Cerebellar cortex (tissue), 1 donor: ENCODE measurements at regions not wholly inside any gene's neighbourhood (a gene's known extent, or its start where the extent isn't known, plus 50 kb on each side); places are given as distances from the start of the nearest gene placed in this dataset.

Experiments used
- DNase-seq: peaks from one replicate; pipeline ENCODE4 v3.0.0-alpha.2; 2015; ENCODE audit warnings: low spot score

GRCh38 chrX:147699061-147699460 lies 212.7 kb upstream of the FMR1 start:
- no peak for DNase-seq

- no peak for DNase-seq
Measured at GRCh38 chrX:147710301-147710700, 201.4 kb upstream of the FMR1 start.

- DNase-seq, result no peak
Measured at GRCh38 chrX:147733369-147733768, 178.3 kb upstream of the FMR1 start.

GRCh38 chrX:147735364-147735763 lies 176.4 kb upstream of the FMR1 start:
- DNase-seq, result no peak

- no peak for DNase-seq
Measured at GRCh38 chrX:147736045-147736444, 175.7 kb upstream of the FMR1 start.

- no peak for DNase-seq
Measured at GRCh38 chrX:147737690-147738089, 174.0 kb upstream of the FMR1 start.

GRCh38 chrX:147738265-147738664 lies 173.5 kb upstream of the FMR1 start:
- no peak for DNase-seq

- no peak for DNase-seq
Measured at GRCh38 chrX:147739196-147739595, 172.5 kb upstream of the FMR1 start.

- DNase-seq, result peak; percentile 81
Measured at GRCh38 chrX:147741776-147742175, 169.9 kb upstream of the FMR1 start.

GRCh38 chrX:147749308-147749707 lies 162.4 kb upstream of the FMR1 start:
- no peak for DNase-seq

- DNase-seq, result no peak
Measured at GRCh38 chrX:147757750-147758149, 154.0 kb upstream of the FMR1 start.

GRCh38 chrX:147763131-147763530 lies 148.6 kb upstream of the FMR1 start:
- DNase-seq, result no peak

GRCh38 chrX:147764868-147765267 lies 146.9 kb upstream of the FMR1 start:
- no peak for DNase-seq

- no peak for DNase-seq
Measured at GRCh38 chrX:147770858-147771257, 140.9 kb upstream of the FMR1 start.

- DNase-seq, result no peak
Measured at GRCh38 chrX:147776988-147777387, 134.7 kb upstream of the FMR1 start.

- no peak for DNase-seq
Measured at GRCh38 chrX:147779173-147779572, 132.5 kb upstream of the FMR1 start.

GRCh38 chrX:147781844-147782243 lies 129.9 kb upstream of the FMR1 start:
- no peak for DNase-seq

GRCh38 chrX:147788641-147789350 lies 122.9 kb upstream of the FMR1 start:
- no peak for DNase-seq

GRCh38 chrX:147800663-147801062 lies 111.1 kb upstream of the FMR1 start:
- DNase-seq, result no peak

- peak; percentile 50 for DNase-seq
Measured at GRCh38 chrX:147803948-147804347, 107.8 kb upstream of the FMR1 start.

GRCh38 chrX:147811803-147812202 lies 99.9 kb upstream of the FMR1 start:
- DNase-seq, result no peak

GRCh38 chrX:147827070-147827469 lies 84.6 kb upstream of the FMR1 start:
- no peak for DNase-seq

GRCh38 chrX:147828719-147829118 lies 83.0 kb upstream of the FMR1 start:
- DNase-seq, result no peak

GRCh38 chrX:147832707-147833348 lies 78.9 kb upstream of the FMR1 start:
- no peak for DNase-seq
